SK-N-SH treated with all-trans-retinoic acid at 6 μM for 48 hours (cell line): ENCODE measurements at regions not wholly inside any gene's neighbourhood (a gene's known extent, or its start where the extent isn't known, plus 50 kb on each side); places are given as distances from the start of the nearest gene placed in this dataset.

Source experiments
- PATZ1 ChIP-seq: fragments of 250-450 bp; sonication (Bioruptor Pico); IDR thresholded peaks from 2 replicates; pipeline ENCODE4 v1.8.0; 2020; ENCODE audit warnings: mild to moderate bottlenecking, moderate library complexity, borderline replicate concordance
- TOX ChIP-seq: fragments of 250-450 bp; sonication (Bioruptor Pico); IDR thresholded peaks from 2 replicates; pipeline ENCODE4 v1.8.0; 2021; ENCODE audit warnings: mild to moderate bottlenecking, moderate library complexity, borderline replicate concordance

GRCh38 chr12:126727218-126728075 lies 1539.5 kb upstream of the TMEM132C start:
- TF ChIP-seq TOX = no peak
- no peak for TF ChIP-seq PATZ1 (CRISPR knock-in tag)
